Parathyroid adenoma (tissue), 2 donors: ENCODE measurements at regions not wholly inside any gene's neighbourhood (a gene's known extent, or its start where the extent isn't known, plus 50 kb on each side); places are given as distances from the start of the nearest gene placed in this dataset.

Experiments used
- H2AFZ ChIP-seq: fragments of 300-600 bp; sonication (generic); one replicate; pipeline ENCODE4 v1.7.0; 2017; ENCODE audit warnings: antibody characterized with exemption, mild to moderate bottlenecking
- H3K27ac ChIP-seq: fragments of 300-600 bp; sonication (generic); one replicate; pipeline ENCODE4 v1.7.0; 2017
- H3K27me3 ChIP-seq: fragments of 300-600 bp; sonication (generic); one replicate; pipeline ENCODE4 v1.7.0; 2017; ENCODE audit warnings: low read length; ENCODE audit not compliant: control insufficient read depth, insufficient read depth
- H3K36me3 ChIP-seq: fragments of 300-600 bp; sonication (generic); one replicate; pipeline ENCODE4 v1.7.0; 2017; ENCODE audit warnings: low read length; ENCODE audit not compliant: control insufficient read depth, insufficient read depth
- H3K4me1 ChIP-seq: fragments of 300-600 bp; sonication (generic); one replicate; pipeline ENCODE4 v1.7.0; 2017; ENCODE audit warnings: control low read depth
- H3K4me2 ChIP-seq: fragments of 300-600 bp; sonication (generic); one replicate; pipeline ENCODE4 v1.7.0; 2017; ENCODE audit warnings: low read length
- H3K4me3 ChIP-seq: fragments of 300-600 bp; sonication (generic); one replicate; pipeline ENCODE4 v1.7.0; 2017; ENCODE audit warnings: low read depth, low read length
- H3K79me2 ChIP-seq: fragments of 300-600 bp; sonication (generic); one replicate; pipeline ENCODE4 v1.7.0; 2017; ENCODE audit warnings: control low read depth
- H3K9ac ChIP-seq: fragments of 300-600 bp; sonication (generic); one replicate; pipeline ENCODE4 v1.7.0; 2017; ENCODE audit warnings: mild to moderate bottlenecking
- H3K9me3 ChIP-seq: fragments of 300-600 bp; sonication (generic); one replicate; pipeline ENCODE4 v1.7.0; 2017; ENCODE audit warnings: low read length; ENCODE audit not compliant: control insufficient read depth
- TF ChIP-seq, protein P1 (sequence below): fragments of 300-600 bp; sonication (generic); IDR thresholded peaks from one replicate; pipeline ENCODE4 v1.7.0; 2017; ENCODE audit warnings: antibody characterized with exemption, mild to moderate bottlenecking
- donor health status: primary hyperparathyroidism.

DNA sequence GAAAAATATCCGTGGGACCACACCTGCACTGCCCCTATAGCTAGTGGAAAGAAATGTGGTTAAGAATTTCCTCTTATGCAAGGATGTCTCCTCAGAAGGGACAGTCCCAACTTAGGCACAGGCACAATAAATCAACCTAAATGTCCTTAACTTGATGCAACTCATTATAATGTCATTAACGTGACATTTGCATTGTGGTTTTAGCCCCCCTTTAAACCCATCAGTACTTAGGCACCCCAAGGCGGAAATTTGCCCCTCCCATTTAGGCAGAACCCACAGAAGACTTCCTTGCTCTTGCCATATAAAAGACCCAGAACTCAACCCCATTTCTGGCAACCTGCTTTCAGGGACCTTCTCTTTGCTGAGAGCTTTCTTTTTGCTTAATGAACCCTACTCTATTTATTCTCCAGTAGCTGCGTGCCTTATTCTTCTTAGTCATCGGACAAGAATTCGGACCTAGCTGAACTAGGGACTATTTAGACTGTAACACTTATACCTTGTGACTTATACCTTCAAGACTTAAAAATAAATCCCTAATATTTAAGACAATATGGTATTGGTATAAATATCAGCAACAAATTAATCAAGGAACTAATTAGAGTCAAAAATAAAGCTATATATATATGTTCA, 1281.6 kb upstream of the TMEFF2 start:
- no peak overlapping the region for H2AFZ ChIP-seq
- H3K4me3 ChIP-seq: no peak overlapping the region
- no peaks in the 10 kb centered on the region for H3K27me3 ChIP-seq
- H3K4me1 ChIP-seq: no peaks in the 10 kb centered on the region
- no peak overlapping the region for H3K4me2 ChIP-seq
- no peaks in the 10 kb centered on the region for H3K36me3 ChIP-seq
- H3K9ac ChIP-seq: no peak overlapping the region
- H3K27ac ChIP-seq: no peak overlapping the region
- no peaks in the 10 kb centered on the region for H3K79me2 ChIP-seq
- TF ChIP-seq, protein P1, sequence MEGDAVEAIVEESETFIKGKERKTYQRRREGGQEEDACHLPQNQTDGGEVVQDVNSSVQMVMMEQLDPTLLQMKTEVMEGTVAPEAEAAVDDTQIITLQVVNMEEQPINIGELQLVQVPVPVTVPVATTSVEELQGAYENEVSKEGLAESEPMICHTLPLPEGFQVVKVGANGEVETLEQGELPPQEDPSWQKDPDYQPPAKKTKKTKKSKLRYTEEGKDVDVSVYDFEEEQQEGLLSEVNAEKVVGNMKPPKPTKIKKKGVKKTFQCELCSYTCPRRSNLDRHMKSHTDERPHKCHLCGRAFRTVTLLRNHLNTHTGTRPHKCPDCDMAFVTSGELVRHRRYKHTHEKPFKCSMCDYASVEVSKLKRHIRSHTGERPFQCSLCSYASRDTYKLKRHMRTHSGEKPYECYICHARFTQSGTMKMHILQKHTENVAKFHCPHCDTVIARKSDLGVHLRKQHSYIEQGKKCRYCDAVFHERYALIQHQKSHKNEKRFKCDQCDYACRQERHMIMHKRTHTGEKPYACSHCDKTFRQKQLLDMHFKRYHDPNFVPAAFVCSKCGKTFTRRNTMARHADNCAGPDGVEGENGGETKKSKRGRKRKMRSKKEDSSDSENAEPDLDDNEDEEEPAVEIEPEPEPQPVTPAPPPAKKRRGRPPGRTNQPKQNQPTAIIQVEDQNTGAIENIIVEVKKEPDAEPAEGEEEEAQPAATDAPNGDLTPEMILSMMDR: no peak
- no peaks in the 10 kb centered on the region for H3K9me3 ChIP-seq

DNA sequence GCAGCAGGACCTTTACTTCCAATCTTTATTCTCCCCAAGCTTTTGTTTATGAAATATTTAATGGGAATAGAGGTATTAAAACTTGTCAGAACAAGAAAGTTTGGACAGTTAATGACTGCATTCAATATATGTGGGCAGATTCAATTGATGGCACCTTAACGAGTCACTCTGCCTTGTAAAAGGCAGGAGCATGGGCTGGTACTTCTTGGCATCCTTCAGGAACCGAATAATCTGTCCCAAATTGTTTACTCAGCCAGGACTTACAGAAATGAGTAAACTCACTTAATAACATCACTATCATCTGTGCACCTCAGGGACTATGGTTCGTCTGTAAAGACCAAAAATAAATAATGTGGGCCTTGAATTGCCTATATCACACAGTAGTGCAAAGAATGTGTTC, 1280.3 kb upstream of the TMEFF2 start:
- Histone ChIP-seq H2AFZ (no peak overlapping the region), H3K4me2 (no peak overlapping the region), H3K79me2 (no peaks in the 10 kb centered on the region), H3K9ac (no peak overlapping the region), H3K27ac (no peak overlapping the region), H3K4me1 (no peaks in the 10 kb centered on the region), H3K9me3 (no peaks in the 10 kb centered on the region), H3K36me3 (no peaks in the 10 kb centered on the region), H3K27me3 (no peaks in the 10 kb centered on the region), H3K4me3 (no peak overlapping the region)
- TF ChIP-seq, protein P1: no peak

DNA sequence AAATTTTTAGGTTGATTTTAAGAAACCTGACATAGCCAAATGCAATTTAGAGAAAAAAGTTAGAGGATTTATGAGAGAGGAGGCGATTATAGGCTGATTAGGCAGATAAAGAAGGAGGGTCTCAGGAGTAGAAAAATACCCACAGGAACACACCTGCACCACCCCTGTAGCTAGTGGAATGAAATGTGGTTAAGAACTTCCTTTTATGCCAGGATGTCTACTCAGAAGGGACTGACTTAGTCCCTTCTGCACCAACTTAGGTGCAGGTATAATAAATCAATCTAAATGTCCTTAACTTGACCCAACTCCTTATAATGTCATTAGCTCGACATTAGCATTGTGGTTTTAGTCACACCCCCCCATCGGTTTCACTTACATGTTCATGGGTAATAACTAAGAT, 1274.5 kb upstream of the TMEFF2 start:
- no peaks in the 10 kb centered on the region for H3K9me3 ChIP-seq
- no peak overlapping the region for H3K27ac ChIP-seq
- H3K9ac ChIP-seq: no peak overlapping the region
- H3K4me1 ChIP-seq: no peaks in the 10 kb centered on the region
- H3K4me3 ChIP-seq: no peak overlapping the region
- H3K36me3 ChIP-seq: no peaks in the 10 kb centered on the region
- TF ChIP-seq, protein P1: no peak
- H2AFZ ChIP-seq: no peak overlapping the region
- H3K4me2 ChIP-seq: no peak overlapping the region
- no peaks in the 10 kb centered on the region for H3K79me2 ChIP-seq
- no peaks in the 10 kb centered on the region for H3K27me3 ChIP-seq

DNA sequence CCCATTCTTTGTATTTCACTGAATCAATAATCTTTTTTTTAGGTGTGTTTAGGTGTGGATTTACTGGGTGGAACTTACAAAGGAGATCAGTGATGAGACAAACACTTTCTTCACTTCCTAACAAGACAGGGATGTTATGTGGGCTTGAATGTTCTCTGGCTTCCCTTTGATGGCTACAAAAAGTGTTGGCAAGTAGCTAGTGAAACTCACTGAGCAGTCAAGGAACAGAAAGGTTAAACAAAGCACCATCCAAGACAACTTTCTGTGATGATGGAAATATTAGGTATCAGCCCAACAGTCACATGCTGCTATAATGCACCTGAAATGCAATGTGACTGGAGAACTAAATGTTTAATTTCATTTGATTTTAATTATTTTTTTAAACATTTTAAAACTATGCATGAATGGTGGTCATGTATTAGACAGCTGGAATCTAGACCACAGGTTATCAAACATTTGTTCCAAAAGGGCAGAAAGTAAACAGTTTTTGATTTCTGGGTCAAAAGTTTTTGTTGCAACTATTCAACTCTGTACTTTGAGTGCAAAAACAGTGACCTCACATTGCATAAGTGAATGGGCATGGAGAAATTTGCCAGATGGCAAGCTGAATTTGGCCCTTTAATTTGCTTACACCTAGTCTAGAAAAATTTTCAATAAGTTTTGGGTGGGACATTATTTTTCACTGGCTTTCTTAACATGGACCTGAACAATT, 1272.7 kb upstream of the TMEFF2 start:
- Histone ChIP-seq H2AFZ (no peak overlapping the region), H3K4me1 (no peaks in the 10 kb centered on the region), H3K27ac (no peak overlapping the region), H3K4me3 (no peak overlapping the region), H3K36me3 (no peaks in the 10 kb centered on the region), H3K9me3 (no peaks in the 10 kb centered on the region), H3K4me2 (no peak overlapping the region), H3K27me3 (no peaks in the 10 kb centered on the region), H3K9ac (no peak overlapping the region), H3K79me2 (no peaks in the 10 kb centered on the region)
- TF ChIP-seq, protein P1: no peak

DNA sequence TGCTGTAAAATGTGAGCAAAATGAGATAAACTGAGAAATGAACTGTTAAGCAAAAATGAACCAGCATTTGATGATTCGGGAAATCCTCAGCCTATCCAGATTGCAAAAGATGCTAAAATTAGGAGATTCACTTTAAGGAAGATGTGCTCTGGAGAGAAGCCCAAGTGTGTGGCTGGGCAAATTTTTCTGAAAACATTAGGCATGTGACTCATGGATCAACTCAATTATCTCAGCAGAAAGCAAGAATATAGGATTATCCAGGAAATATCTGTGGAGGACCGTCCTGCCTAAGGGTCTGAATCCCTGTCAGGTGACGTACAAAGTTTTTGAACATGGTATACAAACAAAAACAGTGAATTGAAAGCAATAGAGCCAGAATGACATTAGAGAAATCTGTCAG, 1268.3 kb upstream of the TMEFF2 start:
- Histone ChIP-seq H3K27ac (no peak overlapping the region), H3K9ac (no peak overlapping the region), H3K79me2 (no peaks in the 10 kb centered on the region), H3K4me2 (no peak overlapping the region), H3K4me1 (no peaks in the 10 kb centered on the region), H3K27me3 (no peaks in the 10 kb centered on the region), H3K9me3 (no peaks in the 10 kb centered on the region), H3K36me3 (no peaks in the 10 kb centered on the region), H2AFZ (no peak overlapping the region), H3K4me3 (no peak overlapping the region)
- TF ChIP-seq, protein P1: no peak
